ENCODE measurements at regions not wholly inside any gene's neighbourhood (a gene's known extent, or its start where the extent isn't known, plus 50 kb on each side); places are given as distances from the start of the nearest gene placed in this dataset.

GRCh38 chr10:3016016-3016415 lies 51.3 kb upstream of the PFKP start:
- no peaks in the 10 kb centered on the region for H3K9me3 Mint-ChIP-seq
- H3K27ac Mint-ChIP-seq: no peak overlapping the region
- H3K36me3 Mint-ChIP-seq: no peaks in the 10 kb centered on the region
- DNase-seq (ENCODE audit: low spot score in 2 of 2) (no peak), ATAC-seq (no peak)
- H3K4me1 Mint-ChIP-seq: no peaks in the 10 kb centered on the region
- no peak overlapping the region for H3K4me3 Mint-ChIP-seq

GRCh38 chr10:3014968-3015367 lies 52.4 kb upstream of the PFKP start:
- Mint-ChIP-seq H3K9me3 (no peaks in the 10 kb centered on the region), H3K36me3 (no peaks in the 10 kb centered on the region), H3K4me1 (no peaks in the 10 kb centered on the region), H3K4me3 (no peak overlapping the region), H3K27ac (no peak overlapping the region)
- no peak for ATAC-seq
- no peak for DNase-seq (ENCODE audit: low spot score in 2 of 2)

- DNase-seq (ENCODE audit: low spot score in 2 of 2) (no peak), ATAC-seq (no peak)
- H3K36me3 Mint-ChIP-seq: no peaks in the 10 kb centered on the region
- no peak overlapping the region for H3K4me3 Mint-ChIP-seq
- H3K27ac Mint-ChIP-seq: no peak overlapping the region
- no peaks in the 10 kb centered on the region for H3K9me3 Mint-ChIP-seq
- peaks cover 5% of the 10 kb centered on the region for H3K4me1 Mint-ChIP-seq
Measured at GRCh38 chr10:3012223-3012622, 55.1 kb upstream of the PFKP start.

- peaks cover 5% of the 10 kb centered on the region for H3K4me1 Mint-ChIP-seq
- DNase-seq (ENCODE audit: low spot score in 2 of 2) (no peak), ATAC-seq (no peak)
- no peaks in the 10 kb centered on the region for H3K36me3 Mint-ChIP-seq
- no peak overlapping the region for H3K4me3 Mint-ChIP-seq
- H3K9me3 Mint-ChIP-seq: no peaks in the 10 kb centered on the region
- H3K27ac Mint-ChIP-seq: no peak overlapping the region
Measured at GRCh38 chr10:3010816-3011460, 56.4 kb upstream of the PFKP start.

GRCh38 chr10:3010334-3010733 lies 57.0 kb upstream of the PFKP start:
- no peak overlapping the region for H3K4me3 Mint-ChIP-seq
- no peaks in the 10 kb centered on the region for H3K36me3 Mint-ChIP-seq
- peaks cover 5% of the 10 kb centered on the region for H3K4me1 Mint-ChIP-seq
- no peaks in the 10 kb centered on the region for H3K9me3 Mint-ChIP-seq
- H3K27ac Mint-ChIP-seq: no peak overlapping the region
- no peak for ATAC-seq
- no peak for DNase-seq (ENCODE audit: low spot score in 2 of 2)

GRCh38 chr10:3009341-3009740 lies 58.0 kb upstream of the PFKP start:
- H3K36me3 Mint-ChIP-seq: no peaks in the 10 kb centered on the region
- H3K27ac Mint-ChIP-seq: no peak overlapping the region
- no peak overlapping the region for H3K4me3 Mint-ChIP-seq
- ATAC-seq (no peak), DNase-seq (ENCODE audit: low spot score in 2 of 2) (no peak)
- peaks cover 5% of the 10 kb centered on the region for H3K4me1 Mint-ChIP-seq
- H3K9me3 Mint-ChIP-seq: no peaks in the 10 kb centered on the region

- H3K4me1 Mint-ChIP-seq: peaks cover 5% of the 10 kb centered on the region
- DNase-seq (ENCODE audit: low spot score in 2 of 2) (no peak), ATAC-seq (no peak)
- no peak overlapping the region for H3K27ac Mint-ChIP-seq
- no peak overlapping the region for H3K4me3 Mint-ChIP-seq
- no peaks in the 10 kb centered on the region for H3K9me3 Mint-ChIP-seq
- H3K36me3 Mint-ChIP-seq: no peaks in the 10 kb centered on the region
Measured at GRCh38 chr10:3008518-3009195, 58.7 kb upstream of the PFKP start.

GRCh38 chr10:3006607-3007006 lies 60.7 kb upstream of the PFKP start:
- Mint-ChIP-seq H3K4me1 (peaks cover 12% of the 10 kb centered on the region), H3K27ac (no peak overlapping the region), H3K4me3 (no peak overlapping the region), H3K36me3 (no peaks in the 10 kb centered on the region), H3K9me3 (peaks cover 4% of the 10 kb centered on the region)
- no peak for DNase-seq (ENCODE audit: low spot score in 2 of 2)
- no peak for ATAC-seq

- Mint-ChIP-seq H3K4me3 (no peak overlapping the region), H3K36me3 (no peaks in the 10 kb centered on the region), H3K9me3 (peaks cover 4% of the 10 kb centered on the region), H3K27ac (no peak overlapping the region), H3K4me1 (peaks cover 12% of the 10 kb centered on the region)
- no peak for DNase-seq (ENCODE audit: low spot score in 2 of 2)
- ATAC-seq: no peak
Measured at GRCh38 chr10:3006093-3006492, 61.3 kb upstream of the PFKP start.

GRCh38 chr10:3002304-3002703 lies 65.0 kb upstream of the PFKP start:
- Mint-ChIP-seq H3K4me1 (peaks cover 6% of the 10 kb centered on the region), H3K27ac (no peak overlapping the region), H3K4me3 (no peak overlapping the region), H3K9me3 (peaks cover 4% of the 10 kb centered on the region), H3K36me3 (no peaks in the 10 kb centered on the region)
- ATAC-seq (peak; percentile 70), DNase-seq (ENCODE audit: low spot score in 2 of 2) (no peak)

- Mint-ChIP-seq H3K4me1 (peaks cover 6% of the 10 kb centered on the region), H3K9me3 (peaks cover 4% of the 10 kb centered on the region), H3K27ac (no peak overlapping the region), H3K4me3 (no peak overlapping the region), H3K36me3 (no peaks in the 10 kb centered on the region)
- DNase-seq (ENCODE audit: low spot score in 2 of 2) (no peak), ATAC-seq (no peak)
Measured at GRCh38 chr10:3000048-3000447, 67.3 kb upstream of the PFKP start.

- no peaks in the 10 kb centered on the region for H3K36me3 Mint-ChIP-seq
- ATAC-seq: no peak
Measured at GRCh38 chr10:2994221-2994961, 73.0 kb upstream of the PFKP start.

GRCh38 chr10:2993636-2994035 lies 73.7 kb upstream of the PFKP start:
- Mint-ChIP-seq H3K27ac (no peak overlapping the region), H3K4me3 (no peak overlapping the region), H3K36me3 (no peaks in the 10 kb centered on the region), H3K9me3 (no peaks in the 10 kb centered on the region), H3K4me1 (no peaks in the 10 kb centered on the region)
- no peak for ATAC-seq
- DNase-seq (ENCODE audit: low spot score in 2 of 2): no peak

More at GRCh38 chr10:2994221-2994961, 73.0 kb upstream of the PFKP start:
- no peak overlapping the region for H3K4me3 Mint-ChIP-seq
- no peaks in the 10 kb centered on the region for H3K9me3 Mint-ChIP-seq
- H3K4me1 Mint-ChIP-seq: no peaks in the 10 kb centered on the region
- H3K27ac Mint-ChIP-seq: no peak overlapping the region
- no peak for DNase-seq (ENCODE audit: low spot score in 2 of 2)

- H3K4me1 Mint-ChIP-seq: peaks cover 1% of the 10 kb centered on the region
- DNase-seq (ENCODE audit: low spot score in 2 of 2): no peak
Measured at GRCh38 chr10:2992401-2993198, 74.7 kb upstream of the PFKP start.

GRCh38 chr10:2990764-2991163 lies 76.6 kb upstream of the PFKP start:
- H3K4me1 Mint-ChIP-seq: peaks cover 13% of the 10 kb centered on the region
- no peak overlapping the region for H3K27ac Mint-ChIP-seq
- H3K4me3 Mint-ChIP-seq: no peak overlapping the region
- H3K9me3 Mint-ChIP-seq: no peaks in the 10 kb centered on the region
- no peak for DNase-seq (ENCODE audit: low spot score in 2 of 2)
- H3K36me3 Mint-ChIP-seq: no peaks in the 10 kb centered on the region
- no peak for ATAC-seq

More at GRCh38 chr10:2992401-2993198, 74.7 kb upstream of the PFKP start:
- H3K9me3 Mint-ChIP-seq: no peaks in the 10 kb centered on the region
- no peak overlapping the region for H3K27ac Mint-ChIP-seq
- no peak for ATAC-seq
- H3K4me3 Mint-ChIP-seq: no peak overlapping the region
- H3K36me3 Mint-ChIP-seq: no peaks in the 10 kb centered on the region

Data from stimulated activated effector memory CD8-positive, alpha-beta T cell treated with anti-CD3 and anti-CD28 coated beads, Interleukin-12 subunit alpha, Interleukin-12 subunit beta, amount 100 ng/mL, for 72 hours (primary cell).